ENCODE measurements at regions not wholly inside any gene's neighbourhood (a gene's known extent, or its start where the extent isn't known, plus 50 kb on each side); places are given as distances from the start of the nearest gene placed in this dataset.

DNA sequence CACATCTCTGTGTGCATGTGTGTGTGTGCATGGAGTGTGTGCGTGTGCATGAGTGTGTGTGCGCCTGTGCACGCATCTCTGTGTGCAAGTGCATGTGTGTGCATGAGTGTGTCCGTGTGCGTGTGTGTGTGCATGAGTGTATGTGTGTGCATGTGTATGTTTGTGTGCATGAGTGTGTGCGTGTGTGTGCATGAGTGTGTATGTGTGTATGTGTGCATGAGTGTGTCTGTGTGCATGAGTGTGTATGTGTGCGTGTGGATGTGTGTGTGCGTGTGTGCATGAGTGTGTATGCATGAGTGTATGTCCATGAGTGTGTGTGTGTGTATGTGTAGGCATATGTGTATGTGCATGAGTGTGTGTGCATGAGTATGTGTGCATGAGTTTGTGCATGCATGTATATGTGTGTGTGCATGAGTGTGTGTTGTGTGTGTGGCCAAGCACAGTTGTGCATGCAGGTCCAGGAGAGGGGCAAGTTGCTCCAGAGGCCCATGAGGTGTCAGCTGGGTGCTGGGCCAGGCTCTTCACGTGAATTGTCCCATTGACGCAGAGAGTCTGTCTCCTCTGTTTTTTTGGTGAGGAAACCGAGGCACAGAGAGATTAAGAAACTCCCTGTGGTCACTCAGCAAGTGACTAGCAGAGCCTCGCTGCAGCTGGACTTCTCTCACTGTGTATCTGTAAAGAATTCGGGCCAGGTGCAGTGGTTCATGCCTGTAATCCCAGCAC is 75.5 kb downstream of the ASB1 start:
- Histone ChIP-seq H4K20me1 (ENCODE audit: insufficient read depth, low read length) (no peaks in the 10 kb centered on the region), H3K9ac (ENCODE audit: low read length) (no peak overlapping the region), H3K4me3 (ENCODE audit: low read length) (no peak overlapping the region), H3K4me1 (ENCODE audit: low read length) (no peaks in the 10 kb centered on the region), H3K27ac (ENCODE audit: low read length) (no peak overlapping the region), H3K36me3 (replicated peaks; ENCODE audit: insufficient read depth, low read length) (no peaks in the 10 kb centered on the region), H3K27me3 (replicated peaks; ENCODE audit: insufficient read depth, low read length) (peaks cover 9% of the 10 kb centered on the region; the same call in 1 of the 2 replicates), H3K9me2 (replicated peaks; ENCODE audit: insufficient read depth, low read length) (no peaks in the 10 kb centered on the region), H2AFZ (ENCODE audit: low read length) (no peak overlapping the region), H3K79me2 (ENCODE audit: low read length) (no peaks in the 10 kb centered on the region), H3F3A (ENCODE audit: insufficient read depth, low read length) (no peaks in the 10 kb centered on the region), H3K4me2 (ENCODE audit: low read depth, low read length) (no peak overlapping the region), H3K9me3 (replicated peaks; ENCODE audit: insufficient read depth, low read length) (no peaks in the 10 kb centered on the region)
- TF ChIP-seq CTCF (IDR thresholded peaks at IDR 0.05; ENCODE audit: low read length) (no peak), EZH2phosphoT487 (IDR thresholded peaks at IDR 0.05; ENCODE audit: low read length) (no peak), EZH2 (optimal IDR thresholded peaks at IDR 0.05; ENCODE audit: low read depth, low read length) (no peak)
- no peak for DNase-seq

DNA sequence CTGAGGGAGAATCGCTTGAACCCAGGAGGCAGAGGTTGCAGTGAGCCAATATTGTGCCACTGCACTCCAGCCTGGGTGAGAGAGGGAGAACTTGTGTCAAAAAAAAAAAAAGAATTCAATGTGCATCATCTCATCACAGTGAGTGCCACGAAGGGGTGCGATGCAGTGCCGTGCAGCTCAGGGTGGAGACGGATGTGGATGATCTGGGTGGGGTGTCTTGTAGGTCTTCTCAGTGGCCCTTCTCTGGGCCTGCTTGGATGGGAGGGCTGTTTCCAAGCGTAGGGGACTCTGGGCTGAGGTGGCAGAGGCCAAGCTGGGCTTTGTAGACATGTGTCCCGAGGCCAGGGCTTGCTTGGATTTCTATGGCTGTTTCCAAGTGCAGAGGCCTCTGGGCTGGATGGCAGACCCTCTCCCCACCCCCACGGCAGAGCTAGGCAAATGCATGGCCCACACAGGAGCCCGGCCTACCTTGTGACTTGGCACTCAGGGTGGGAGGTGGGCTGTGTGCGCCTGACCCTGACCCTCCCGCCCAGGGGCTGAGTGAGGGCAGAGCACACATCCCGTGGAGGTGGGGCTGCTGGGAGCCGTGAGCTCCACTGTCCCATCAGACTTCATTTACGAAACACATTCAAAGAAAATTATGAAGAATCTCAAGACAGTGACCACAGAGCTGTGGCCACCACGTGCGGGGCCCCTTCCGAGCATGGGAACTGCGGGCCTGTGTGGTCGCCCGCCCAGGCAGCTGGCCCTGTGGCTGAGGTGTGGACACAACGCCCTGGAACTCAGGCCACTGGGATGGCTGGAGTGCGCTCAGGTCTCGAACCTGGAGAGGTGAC is 76.4 kb downstream of the ASB1 start:
- Histone ChIP-seq H3K79me2 (ENCODE audit: low read length) (no peaks in the 10 kb centered on the region), H3K27ac (ENCODE audit: low read length) (no peak overlapping the region), H3K9me3 (replicated peaks; ENCODE audit: insufficient read depth, low read length) (no peaks in the 10 kb centered on the region), H3K4me3 (ENCODE audit: low read length) (no peak overlapping the region), H3K4me1 (ENCODE audit: low read length) (no peaks in the 10 kb centered on the region), H3K4me2 (ENCODE audit: low read depth, low read length) (no peak overlapping the region), H3K27me3 (replicated peaks; ENCODE audit: insufficient read depth, low read length) (peaks cover 14% of the 10 kb centered on the region), H3K36me3 (replicated peaks; ENCODE audit: insufficient read depth, low read length) (no peaks in the 10 kb centered on the region), H3K9me2 (replicated peaks; ENCODE audit: insufficient read depth, low read length) (no peaks in the 10 kb centered on the region), H3K9ac (ENCODE audit: low read length) (no peak overlapping the region), H4K20me1 (ENCODE audit: insufficient read depth, low read length) (no peaks in the 10 kb centered on the region), H3F3A (ENCODE audit: insufficient read depth, low read length) (no peaks in the 10 kb centered on the region), H2AFZ (ENCODE audit: low read length) (no peak overlapping the region)
- no peak for DNase-seq
- TF ChIP-seq EZH2phosphoT487 (IDR thresholded peaks at IDR 0.05; ENCODE audit: low read length) (no peak), CTCF (IDR thresholded peaks at IDR 0.05; ENCODE audit: low read length) (no peak), EZH2 (optimal IDR thresholded peaks at IDR 0.05; ENCODE audit: low read depth, low read length) (no peak)

GRCh38 chr2:238504181-238504931 is 77.6 kb downstream of the ASB1 start:
- no peak for DNase-seq
- Histone ChIP-seq H4K20me1 (ENCODE audit: insufficient read depth, low read length) (no peaks in the 10 kb centered on the region), H3K4me3 (ENCODE audit: low read length) (no peak overlapping the region), H3K9me3 (replicated peaks; ENCODE audit: insufficient read depth, low read length) (no peaks in the 10 kb centered on the region), H3K36me3 (replicated peaks; ENCODE audit: insufficient read depth, low read length) (no peaks in the 10 kb centered on the region), H2AFZ (ENCODE audit: low read length) (no peak overlapping the region), H3K27ac (ENCODE audit: low read length) (no peak overlapping the region), H3K27me3 (replicated peaks; ENCODE audit: insufficient read depth, low read length) (peaks cover 14% of the 10 kb centered on the region), H3K9ac (ENCODE audit: low read length) (no peak overlapping the region), H3F3A (ENCODE audit: insufficient read depth, low read length) (no peaks in the 10 kb centered on the region), H3K4me1 (ENCODE audit: low read length) (no peaks in the 10 kb centered on the region), H3K79me2 (ENCODE audit: low read length) (no peaks in the 10 kb centered on the region), H3K4me2 (ENCODE audit: low read depth, low read length) (no peak overlapping the region), H3K9me2 (replicated peaks; ENCODE audit: insufficient read depth, low read length) (no peaks in the 10 kb centered on the region)
- no peak for TF ChIP-seq EZH2phosphoT487 (IDR thresholded peaks at IDR 0.05; ENCODE audit: low read length)
- no peak for TF ChIP-seq EZH2 (optimal IDR thresholded peaks at IDR 0.05; ENCODE audit: low read depth, low read length)
- no peak for TF ChIP-seq CTCF (IDR thresholded peaks at IDR 0.05; ENCODE audit: low read length)
